SK-N-SH (cell line): ENCODE measurements at regions not wholly inside any gene's neighbourhood (a gene's known extent, or its start where the extent isn't known, plus 50 kb on each side); places are given as distances from the start of the nearest gene placed in this dataset.
A peak's percentile ranks its signal among the peaks of the same experiment; 100 is the strongest.

ENCODE experiments used
- CTCF ChIA-PET: fragments of 300-600, 350-600 bp; formaldehyde crosslinking; extraction: SDS; loops from one replicate; lab custom pipeline; 2021; lab: Yijun Ruan, JAX
- POLR2A ChIA-PET: fragments of 350-600 bp; sonication (Branson Sonifier 250); formaldehyde crosslinking; extraction: SDS; loops from one replicate; lab custom pipeline; 2020; ENCODE audit warnings: antibody characterized with exemption, inconsistent platforms; lab: Yijun Ruan, JAX
- DNase-seq: peaks from one replicate; pipeline ENCODE4 v3.0.0; 2012
- H2AFZ ChIP-seq: fragments of 200-600 bp; sonication (generic); 2 replicates; pipeline ENCODE4 v1.8.1; 2016; ENCODE audit warnings: antibody characterized with exemption, mild to moderate bottlenecking, low read depth
- H3F3A ChIP-seq: fragments of 200-600 bp; sonication (generic); replicated peaks from 2 replicates; pipeline ENCODE3; 2016; ENCODE audit warnings: antibody characterized with exemption, mild to moderate bottlenecking; ENCODE audit not compliant: insufficient read depth
- H3K27ac ChIP-seq, 2 experiments: fragments of 200-500 bp in 1 of 2; fragments of 200-600 bp in 1 of 2; sonication (Bioruptor generic) in 1 of 2; sonication (generic), shearing (Covaris generic) in 1 of 2; 2 replicates each; pipeline versions ENCODE4 v1.5.1 to v1.6.1; 2014 to 2016; ENCODE audit warnings: low read depth in 2 of 2, inconsistent platforms in 1 of 2, low read length in 1 of 2, mild to moderate bottlenecking in 1 of 2, mixed read lengths in 1 of 2
- H3K27me3 ChIP-seq: fragments of 200-600 bp; sonication (generic), shearing (Covaris generic); 2 replicates; pipeline ENCODE4 v1.6.1; 2016; ENCODE audit warnings: mixed run types; ENCODE audit not compliant: insufficient read depth
- H3K36me3 ChIP-seq, 2 experiments: fragments of 200-500 bp in 1 of 2; fragments of 200-600 bp in 1 of 2; sonication (Bioruptor generic) in 1 of 2; sonication (generic) in 1 of 2; replicated peaks in 1 of 2; 2 replicates each; pipeline versions ENCODE3 to v1.5.1; 2014 to 2016; ENCODE audit warnings: low read length in 1 of 2, mild to moderate bottlenecking in 1 of 2; ENCODE audit not compliant: insufficient read depth in 2 of 2, control insufficient read depth in 1 of 2
- H3K4me1 ChIP-seq, 2 experiments: fragments of 200-500 bp in 1 of 2; fragments of 200-600 bp in 1 of 2; sonication (Bioruptor generic) in 1 of 2; sonication (generic), shearing (Covaris generic) in 1 of 2; 2 replicates each; pipeline versions ENCODE4 v1.5.1 to v1.6.1; 2014 to 2016; ENCODE audit warnings: low read depth in 1 of 2, low read length in 1 of 2, mixed run types in 1 of 2; ENCODE audit not compliant: insufficient read depth in 2 of 2, control insufficient read depth in 1 of 2
- H3K4me2 ChIP-seq: fragments of 200-600 bp; sonication (generic), shearing (Covaris generic); 2 replicates; pipeline ENCODE4 v1.6.1; 2017; ENCODE audit warnings: mixed run types
- H3K4me3 ChIP-seq, 2 experiments: fragments of 200-500 bp in 1 of 2; fragments of 200-600 bp in 1 of 2; sonication (Bioruptor generic) in 1 of 2; sonication (generic), shearing (Covaris generic) in 1 of 2; 2 replicates each; pipeline versions ENCODE4 v1.5.1 to v1.8.1; 2014 to 2016; ENCODE audit warnings: low read depth in 2 of 2, inconsistent platforms in 1 of 2, low read length in 1 of 2, mild to moderate bottlenecking in 1 of 2, mixed read lengths in 1 of 2, moderate library complexity in 1 of 2
- H3K79me2 ChIP-seq: fragments of 200-600 bp; sonication (generic); 2 replicates; pipeline ENCODE4 v1.8.1; 2017; ENCODE audit warnings: mild to moderate bottlenecking; ENCODE audit not compliant: insufficient read depth
- H3K9ac ChIP-seq: fragments of 200-600 bp; sonication (generic); 2 replicates; pipeline ENCODE4 v1.6.1; 2017; ENCODE audit warnings: mixed run types
- H3K9me2 ChIP-seq: fragments of 200-600 bp; sonication (generic); 2 replicates; pipeline ENCODE4 v1.6.1; 2017; ENCODE audit warnings: mixed run types
- H3K9me3 ChIP-seq: fragments of 200-600 bp; sonication (generic); 2 replicates; pipeline ENCODE4 v1.6.1; 2017; ENCODE audit warnings: mixed run types, mild to moderate bottlenecking, moderate library complexity
- H4K20me1 ChIP-seq: fragments of 200-600 bp; sonication (generic); 2 replicates; pipeline ENCODE4 v1.6.1; 2017; ENCODE audit warnings: mild to moderate bottlenecking, mixed run types; ENCODE audit not compliant: insufficient read depth
- CHD2 ChIP-seq: fragments of 150-350 bp; IDR thresholded peaks from 2 replicates; pipeline ENCODE4 v1.6.1; 2018; ENCODE audit warnings: low read length; ENCODE audit not compliant: partially characterized antibody
- EP300 ChIP-seq, 2 experiments: IDR thresholded peaks; 2 replicates each; pipeline versions ENCODE4 v1.4.0 to v1.6.1; 2012; ENCODE audit warnings: borderline replicate concordance in 1 of 2, low read depth in 1 of 2, low read length in 1 of 2
- FOXM1 ChIP-seq: IDR thresholded peaks from 2 replicates; pipeline ENCODE4 v1.4.0; 2012; ENCODE audit warnings: low read depth, mild to moderate bottlenecking
- GABPA ChIP-seq: IDR thresholded peaks from 2 replicates; pipeline ENCODE4 v1.4.0; 2012; ENCODE audit warnings: low read depth, mild to moderate bottlenecking
- MXI1 ChIP-seq: IDR thresholded peaks from 2 replicates; pipeline ENCODE4 v1.6.1; 2012; ENCODE audit warnings: mild to moderate bottlenecking, low read depth, low read length, improper control_type of control experiment
- POLR2AphosphoS5 ChIP-seq: IDR thresholded peaks from 2 replicates; pipeline ENCODE4 v1.6.1; 2012; ENCODE audit warnings: low read depth, low read length
- SIN3A ChIP-seq: IDR thresholded peaks from 2 replicates; pipeline ENCODE4 v1.6.1; 2012; ENCODE audit warnings: low read depth, mild to moderate bottlenecking, low read length, moderate library complexity, borderline replicate concordance
- SMC3 ChIP-seq: IDR thresholded peaks from 2 replicates; pipeline ENCODE4 v1.6.1; 2012; ENCODE audit warnings: low read depth, low read length, improper control_type of control experiment
- TCF12 ChIP-seq: IDR thresholded peaks from 2 replicates; pipeline ENCODE4 v1.4.0; 2012
- ZBTB33 ChIP-seq: IDR thresholded peaks from 2 replicates; pipeline ENCODE4 v1.4.0; 2012; ENCODE audit warnings: low read depth, borderline replicate concordance
- WGBS: methylation state at CpG from one replicate; pipeline ENCODE4 v1.1.6; 2017; ENCODE audit warnings: low lambda C conversion rate; 5-methylcytosine and 5-hydroxymethylcytosine counted together
- TF ChIP-seq, protein P1 (sequence below): fragments of 200-600 bp; sonication (generic); IDR thresholded peaks from 2 replicates; pipeline ENCODE4 v1.6.1; 2017; ENCODE audit warnings: antibody characterized with exemption, mild to moderate bottlenecking, moderate library complexity
- TF ChIP-seq, protein P2 (sequence below): fragments of 150-350 bp; IDR thresholded peaks from 2 replicates; pipeline ENCODE4 v1.6.1; 2017; ENCODE audit warnings: antibody characterized with exemption, low read length, low read depth, borderline replicate concordance

- no peaks in the 10 kb centered on the region for H3K36me3 ChIP-seq
- 77% methylated on average over 3 of the region's 3 CpGs for WGBS
- H3K27ac ChIP-seq, result no peak overlapping the region
- H3K4me2 ChIP-seq, result no peak overlapping the region
- no peaks in the 10 kb centered on the region for H3K9me2 ChIP-seq
- H3K9me3 ChIP-seq, result no peaks in the 10 kb centered on the region
- H2AFZ ChIP-seq, result no peak overlapping the region
- no peak overlapping the region for H3K4me3 ChIP-seq
- H3K27me3 ChIP-seq, result no peaks in the 10 kb centered on the region
- TF ChIP-seq FOXM1, result no peak
- H4K20me1 ChIP-seq, result no peaks in the 10 kb centered on the region
- ChIA-PET CTCF (no interaction called here), POLR2A (no interaction called here)
- H3K4me1 ChIP-seq, result peaks cover 0 to 10% of the 10 kb centered on the region in 2 experiments; a peak in 2 of 4 replicates
- DNase-seq, result no peak
- no peak overlapping the region for H3K9ac ChIP-seq
- H3K79me2 ChIP-seq, result no peaks in the 10 kb centered on the region
- peaks cover 6% of the 10 kb centered on the region for H3F3A ChIP-seq
Observed at GRCh38 chr1:103254691-103255090, 146.4 kb upstream of the COL11A1 start.

GRCh38 chr1:103250441-103250861, 142.1 kb upstream of the COL11A1 start:
- H3K9me3 ChIP-seq, result no peaks in the 10 kb centered on the region
- H3K4me2 ChIP-seq, result peak overlapping the region; percentile 36; the same call in 1 of the 2 replicates
- H3K36me3 ChIP-seq, result no peaks in the 10 kb centered on the region
- TF ChIP-seq MXI1, result no peak
- peak in 1 of 2 experiments; percentile 8; a peak in 1 of 4 replicates for TF ChIP-seq EP300 (IDR thresholded peaks at IDR 0.05; ENCODE audit: borderline replicate concordance in 1 of 2, low read depth in 1 of 2, low read length in 1 of 2)
- ChIA-PET POLR2A (no interaction called here), CTCF (interaction anchor here (0.7 to 1.3 kb wide), 2 partner anchors 9 to 106 kb away, joined by 3 read pairs; no protein-coding TSS in a partner anchor)
- H3K9ac ChIP-seq, result no peak overlapping the region
- 54% methylated on average over 3 of the region's 3 CpGs for WGBS
- H4K20me1 ChIP-seq, result no peaks in the 10 kb centered on the region
- H3K4me3 ChIP-seq, result no peak overlapping the region
- no peaks in the 10 kb centered on the region for H3K27me3 ChIP-seq
- H2AFZ ChIP-seq, result peak overlapping the region; percentile 72
- no peaks in the 10 kb centered on the region for H3K9me2 ChIP-seq
- H3F3A ChIP-seq, result peaks cover 7% of the 10 kb centered on the region
- H3K79me2 ChIP-seq, result no peaks in the 10 kb centered on the region
- peaks cover 0 to 13% of the 10 kb centered on the region in 2 experiments; a peak in 1 of 4 replicates for H3K4me1 ChIP-seq
- no peak for DNase-seq
- peak overlapping the region in 1 of 2 experiments; percentile 76; a peak in 2 of 4 replicates for H3K27ac ChIP-seq

- ChIA-PET CTCF (no interaction called here), POLR2A (no interaction called here)
- no peaks in the 10 kb centered on the region for H3K79me2 ChIP-seq
- H3K9me2 ChIP-seq, result no peaks in the 10 kb centered on the region
- H3K27me3 ChIP-seq, result no peaks in the 10 kb centered on the region
- H4K20me1 ChIP-seq, result no peaks in the 10 kb centered on the region
- 79% methylated on average over 8 of the region's 8 CpGs for WGBS
- no peaks in the 10 kb centered on the region for H3K36me3 ChIP-seq
- no peak overlapping the region for H2AFZ ChIP-seq
- H3K4me1 ChIP-seq, result peaks cover 0 to 7% of the 10 kb centered on the region in 2 experiments; a peak in 1 of 4 replicates
- H3K4me2 ChIP-seq, result no peak overlapping the region
- H3F3A ChIP-seq, result peaks cover 7% of the 10 kb centered on the region
- no peak overlapping the region for H3K4me3 ChIP-seq
- no peak overlapping the region for H3K9ac ChIP-seq
- no peaks in the 10 kb centered on the region for H3K9me3 ChIP-seq
- DNase-seq, result no peak
- H3K27ac ChIP-seq, result no peak overlapping the region
- TF ChIP-seq CHD2 (no peak), GABPA (no peak), TCF12 (no peak), POLR2AphosphoS5 (no peak), ZBTB33 (no peak), SMC3 (no peak), SIN3A (no peak)
- TF ChIP-seq, protein P1, sequence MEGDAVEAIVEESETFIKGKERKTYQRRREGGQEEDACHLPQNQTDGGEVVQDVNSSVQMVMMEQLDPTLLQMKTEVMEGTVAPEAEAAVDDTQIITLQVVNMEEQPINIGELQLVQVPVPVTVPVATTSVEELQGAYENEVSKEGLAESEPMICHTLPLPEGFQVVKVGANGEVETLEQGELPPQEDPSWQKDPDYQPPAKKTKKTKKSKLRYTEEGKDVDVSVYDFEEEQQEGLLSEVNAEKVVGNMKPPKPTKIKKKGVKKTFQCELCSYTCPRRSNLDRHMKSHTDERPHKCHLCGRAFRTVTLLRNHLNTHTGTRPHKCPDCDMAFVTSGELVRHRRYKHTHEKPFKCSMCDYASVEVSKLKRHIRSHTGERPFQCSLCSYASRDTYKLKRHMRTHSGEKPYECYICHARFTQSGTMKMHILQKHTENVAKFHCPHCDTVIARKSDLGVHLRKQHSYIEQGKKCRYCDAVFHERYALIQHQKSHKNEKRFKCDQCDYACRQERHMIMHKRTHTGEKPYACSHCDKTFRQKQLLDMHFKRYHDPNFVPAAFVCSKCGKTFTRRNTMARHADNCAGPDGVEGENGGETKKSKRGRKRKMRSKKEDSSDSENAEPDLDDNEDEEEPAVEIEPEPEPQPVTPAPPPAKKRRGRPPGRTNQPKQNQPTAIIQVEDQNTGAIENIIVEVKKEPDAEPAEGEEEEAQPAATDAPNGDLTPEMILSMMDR, result no peak
- TF ChIP-seq, protein P2, sequence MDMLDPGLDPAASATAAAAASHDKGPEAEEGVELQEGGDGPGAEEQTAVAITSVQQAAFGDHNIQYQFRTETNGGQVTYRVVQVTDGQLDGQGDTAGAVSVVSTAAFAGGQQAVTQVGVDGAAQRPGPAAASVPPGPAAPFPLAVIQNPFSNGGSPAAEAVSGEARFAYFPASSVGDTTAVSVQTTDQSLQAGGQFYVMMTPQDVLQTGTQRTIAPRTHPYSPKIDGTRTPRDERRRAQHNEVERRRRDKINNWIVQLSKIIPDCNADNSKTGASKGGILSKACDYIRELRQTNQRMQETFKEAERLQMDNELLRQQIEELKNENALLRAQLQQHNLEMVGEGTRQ, result no peak
Observed at GRCh38 chr1:103248417-103249102, 140.2 kb upstream of the COL11A1 start.
